ENCODE measurements at regions not wholly inside any gene's neighbourhood (a gene's known extent, or its start where the extent isn't known, plus 50 kb on each side); places are given as distances from the start of the nearest gene placed in this dataset.
"Not testable (repeated sequence)": the region's sequence is repeated elsewhere in the genome, so short reads cannot be mapped to it uniquely, and the experiment has no call there.

DNA sequence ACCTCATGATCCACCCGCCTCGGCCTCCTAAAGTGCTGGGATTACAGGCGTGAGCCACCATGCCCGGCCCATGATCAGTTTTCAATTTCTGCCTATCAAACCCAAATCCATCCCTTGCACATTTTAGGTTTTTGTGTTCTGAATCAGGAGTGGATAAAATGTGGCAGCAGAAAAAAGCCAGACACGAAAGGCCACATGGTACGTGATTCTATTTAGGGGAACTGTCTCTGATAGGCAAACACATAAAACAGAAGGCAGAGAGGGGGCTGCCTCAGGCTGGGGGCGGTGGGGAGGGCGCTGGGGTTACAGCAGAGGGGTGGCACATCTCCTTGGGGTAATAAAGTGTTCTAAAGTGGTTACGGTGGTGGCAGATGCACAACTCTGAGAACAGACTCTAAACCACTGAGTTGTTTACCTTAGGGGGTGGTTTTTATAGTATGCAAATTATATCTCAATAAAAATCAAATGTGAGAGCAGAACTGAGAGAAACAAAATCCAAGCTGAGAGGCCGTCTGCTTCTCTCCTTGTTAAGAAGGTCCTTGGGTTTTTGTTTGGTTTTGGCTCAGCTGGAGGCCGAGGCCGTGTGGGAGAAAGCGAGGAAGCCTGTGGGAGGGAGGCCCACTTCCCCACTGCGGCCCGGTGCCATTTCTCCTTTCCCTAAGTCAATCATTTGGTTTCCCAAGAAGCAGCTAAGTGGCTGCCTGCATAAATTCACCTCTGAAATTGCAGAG lies 78.0 kb downstream of the SOWAHC start:
- peak; percentile 69 to 89 (median 84) for DNase-seq

DNA sequence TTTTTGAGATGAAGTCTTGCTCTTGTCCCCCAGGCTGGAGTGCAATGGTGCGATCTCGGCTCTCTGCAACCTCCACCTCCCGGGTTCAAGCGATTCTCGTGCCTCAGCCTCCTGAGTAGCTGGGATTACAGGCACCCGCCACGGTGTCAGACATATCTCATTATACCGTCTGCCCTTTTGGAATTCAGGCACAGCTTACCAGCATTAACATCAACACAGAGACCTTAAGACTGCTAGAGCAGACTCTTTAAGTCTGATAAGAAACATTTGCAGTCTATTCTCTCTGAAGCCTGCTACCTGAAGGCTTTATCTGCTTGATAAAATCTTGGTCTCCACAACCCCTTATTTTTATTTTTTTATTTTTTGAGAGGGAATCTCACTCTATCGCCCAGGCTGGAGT lies 78.7 kb downstream of the SOWAHC start:
- not testable (repeated sequence) for DNase-seq

DNA sequence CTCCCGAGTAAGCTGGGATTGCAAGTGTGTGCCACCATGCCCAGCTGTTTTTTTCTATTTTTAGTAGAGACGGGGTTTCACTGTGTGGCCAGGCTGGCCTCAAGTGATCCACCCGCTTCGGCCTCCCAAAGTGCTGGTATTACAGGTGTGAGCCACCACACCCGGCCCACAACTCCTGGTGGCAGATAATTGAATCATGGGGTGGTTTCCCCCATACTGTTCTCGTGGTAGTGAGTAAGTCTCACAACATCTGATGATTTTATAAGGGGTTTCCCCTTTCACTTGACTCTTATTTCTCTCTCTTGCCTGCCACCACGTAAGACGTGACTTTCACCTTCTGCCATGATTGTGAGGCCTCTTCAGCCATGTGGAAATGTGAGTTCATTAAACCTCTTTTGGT lies 79.1 kb downstream of the SOWAHC start:
- peak in 3 of 4 experiments; percentile 16 to 24 (median 17) for DNase-seq

DNA sequence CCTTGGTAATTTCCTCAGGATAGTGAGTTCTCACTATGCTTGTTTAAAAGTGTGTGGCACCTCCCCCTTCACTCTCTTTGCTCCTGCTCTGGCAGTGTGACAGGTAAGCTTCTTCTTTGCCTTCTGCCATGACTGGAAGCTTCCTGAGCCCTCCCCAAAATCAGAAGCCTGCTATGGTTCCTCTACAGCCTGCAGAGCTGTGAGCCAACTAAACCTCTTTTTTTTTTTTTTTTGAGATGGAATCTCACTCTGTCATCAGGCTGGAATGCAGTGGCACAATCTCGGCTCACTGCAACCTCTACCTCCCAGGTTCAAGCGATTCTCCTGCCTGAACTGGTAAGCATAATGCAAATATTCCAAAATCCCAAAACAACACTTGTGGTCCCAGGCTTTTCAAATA lies 80.0 kb downstream of the SOWAHC start:
- DNase-seq: no peak

- DNase-seq: no peak
Measured at GRCh38 chr2:109695290-109695689, 81.1 kb downstream of the SOWAHC start.

DNA sequence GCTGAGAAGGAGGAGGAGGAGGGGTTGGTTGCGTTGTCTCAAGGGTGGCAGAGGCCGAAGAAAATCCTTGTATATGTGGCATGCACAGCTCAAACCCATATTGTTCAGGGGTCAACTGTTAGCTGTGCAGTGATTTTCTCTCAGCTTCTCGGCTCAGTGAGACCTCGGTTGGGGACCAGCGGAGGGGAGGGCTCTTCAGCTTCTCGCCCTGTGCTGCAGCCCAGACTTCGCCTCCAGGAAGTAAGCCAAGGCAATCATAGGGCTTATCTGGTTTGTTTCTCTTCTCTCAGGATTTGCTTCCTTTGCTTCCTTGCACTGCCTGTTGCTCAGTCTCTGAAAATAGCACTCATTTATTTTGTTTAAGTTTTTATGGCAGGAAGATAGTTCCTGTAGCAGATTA lies 85.5 kb downstream of the SOWAHC start:
- no peak for DNase-seq

GRCh38 chr2:109700680-109701274 lies 86.6 kb downstream of the SOWAHC start:
- no peak for DNase-seq

DNA sequence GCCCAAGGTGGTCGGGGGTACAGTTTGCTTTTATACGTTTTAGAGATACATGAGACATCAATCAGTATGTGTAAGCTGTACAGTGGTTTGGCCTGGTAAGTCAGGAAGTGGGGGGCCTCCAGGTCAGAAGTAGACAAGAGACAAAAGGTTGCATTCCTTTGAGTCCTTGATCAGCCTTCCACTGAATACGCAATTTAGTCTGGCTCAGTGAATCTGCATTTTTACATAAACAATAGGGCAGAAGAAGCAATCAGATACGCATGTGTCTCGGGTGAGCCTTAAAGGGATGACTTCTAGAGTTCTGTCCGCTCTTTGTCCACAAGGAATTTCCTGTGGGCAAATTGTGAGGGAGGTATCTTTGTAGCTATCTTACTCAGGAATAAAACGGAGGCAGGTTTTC lies 87.2 kb downstream of the SOWAHC start:
- DNase-seq: no peak

DNA sequence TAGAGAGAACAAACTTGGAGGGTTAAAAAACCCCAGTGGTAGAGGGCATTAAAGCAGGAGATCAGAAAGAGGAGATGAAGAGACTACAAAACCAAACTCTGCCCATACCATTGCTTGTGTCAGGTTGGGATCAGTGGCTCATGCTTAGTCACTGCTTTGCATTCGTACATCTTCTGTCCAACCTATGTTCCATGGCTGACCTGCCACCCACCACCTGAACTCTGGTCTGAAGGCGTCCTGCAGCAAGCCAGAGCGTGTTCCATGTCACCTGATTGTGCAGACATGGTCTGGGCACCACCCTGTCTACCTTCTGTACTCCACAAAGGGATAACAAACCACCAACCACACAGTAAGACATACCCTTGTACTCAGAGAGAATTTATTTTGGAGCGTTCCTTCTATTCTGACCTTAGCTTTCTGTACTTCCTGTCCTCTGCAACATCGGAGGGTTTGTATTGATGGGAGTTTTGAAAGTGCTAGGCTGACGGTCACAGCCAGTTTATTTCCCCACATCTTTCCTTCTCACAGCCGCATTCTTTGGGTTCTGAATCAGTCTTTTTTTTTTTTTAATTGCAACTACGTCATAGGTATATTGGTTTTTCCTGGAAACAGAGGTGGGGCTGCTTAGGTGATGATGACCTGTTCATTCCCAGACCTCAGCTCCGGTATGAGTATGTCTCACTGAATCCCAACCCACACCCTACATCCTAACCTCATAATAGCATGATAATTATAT lies 88.3 kb downstream of the SOWAHC start:
- no peak for DNase-seq

- no peak for DNase-seq
Measured at GRCh38 chr2:109703077-109703476, 88.9 kb downstream of the SOWAHC start.

- no peak for DNase-seq
Measured at GRCh38 chr2:109703798-109704197, 89.6 kb downstream of the SOWAHC start.

GRCh38 chr2:109707281-109708147 lies 86.6 kb upstream of the RGPD5 start:
- DNase-seq: no peak

DNA sequence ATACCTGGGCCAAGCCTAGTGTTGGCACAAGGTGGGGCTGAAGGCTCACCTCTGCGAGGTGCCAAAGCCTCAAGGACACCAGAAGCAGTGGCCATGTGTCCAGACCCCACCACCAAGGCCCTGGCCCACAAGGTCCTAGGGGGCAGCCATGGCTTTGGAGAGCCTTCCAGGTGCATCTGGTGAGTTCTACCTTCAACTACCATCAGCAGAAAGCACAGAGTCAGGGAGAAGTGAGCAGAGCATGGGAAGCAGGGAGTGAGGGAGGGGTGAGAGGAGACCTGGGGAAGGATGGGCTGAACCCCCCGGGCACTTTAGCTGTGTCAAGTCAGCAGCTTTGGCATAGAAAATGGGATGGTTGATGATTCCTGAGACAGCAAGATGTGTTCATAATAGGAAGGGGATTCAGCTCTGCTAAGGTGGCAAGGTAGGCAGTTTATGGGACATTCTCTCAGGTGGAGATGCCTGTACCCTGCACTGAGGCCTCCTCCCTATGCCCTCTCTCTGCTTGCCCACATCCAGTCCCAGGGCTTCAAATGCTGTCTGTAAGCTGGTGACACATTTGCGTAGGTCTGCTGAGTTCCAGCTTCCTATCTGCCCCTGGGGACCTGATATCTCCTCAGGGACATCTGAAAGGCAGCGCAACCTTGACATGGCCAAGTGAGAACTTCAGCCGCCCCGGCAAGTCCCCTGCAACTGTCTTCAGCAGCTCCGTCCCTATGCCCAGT lies 83.4 kb upstream of the RGPD5 start:
- no peak for DNase-seq

GRCh38 chr2:109711230-109712122 lies 82.6 kb upstream of the RGPD5 start:
- no peak for DNase-seq

DNA sequence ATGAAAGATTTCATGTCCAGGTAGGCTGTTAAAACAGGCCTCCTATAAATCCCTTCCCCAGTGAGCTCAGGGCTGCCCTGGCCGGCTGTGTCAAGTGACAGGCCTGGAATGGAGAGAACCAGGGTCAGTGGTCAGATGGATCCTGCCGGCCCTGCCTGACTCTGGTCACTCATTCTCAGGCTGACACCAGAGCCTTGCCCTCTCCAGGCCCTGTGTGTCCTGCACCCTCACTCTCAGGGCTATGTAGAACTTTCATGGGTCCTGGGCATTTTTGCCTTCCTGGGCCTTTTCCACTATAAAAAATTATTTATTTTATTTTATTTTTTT lies 82.0 kb upstream of the RGPD5 start:
- no peak for DNase-seq

DNA sequence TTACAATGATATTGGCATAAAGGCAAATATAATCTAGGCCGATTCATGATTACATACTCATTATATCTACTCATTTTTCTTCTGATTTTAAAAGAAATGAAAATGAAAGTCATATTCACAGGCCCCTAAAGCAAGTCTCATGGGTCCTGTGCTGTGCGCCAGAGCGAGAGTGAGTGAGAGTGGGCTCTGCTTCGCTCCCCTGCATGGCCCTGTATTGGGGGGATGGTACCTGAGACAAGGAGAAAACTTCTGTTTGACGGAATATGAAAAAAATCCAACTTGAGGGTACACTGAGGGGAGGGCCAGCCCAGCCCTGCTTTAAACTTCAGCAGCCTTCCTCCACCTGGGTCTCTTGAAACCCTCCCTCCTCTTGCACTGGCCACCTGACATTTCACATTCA lies 81.4 kb upstream of the RGPD5 start:
- DNase-seq: no peak

GRCh38 chr2:109715313-109715805 lies 78.7 kb upstream of the RGPD5 start:
- DNase-seq: peak in 2 of 4 experiments; percentile 14 to 29

DNA sequence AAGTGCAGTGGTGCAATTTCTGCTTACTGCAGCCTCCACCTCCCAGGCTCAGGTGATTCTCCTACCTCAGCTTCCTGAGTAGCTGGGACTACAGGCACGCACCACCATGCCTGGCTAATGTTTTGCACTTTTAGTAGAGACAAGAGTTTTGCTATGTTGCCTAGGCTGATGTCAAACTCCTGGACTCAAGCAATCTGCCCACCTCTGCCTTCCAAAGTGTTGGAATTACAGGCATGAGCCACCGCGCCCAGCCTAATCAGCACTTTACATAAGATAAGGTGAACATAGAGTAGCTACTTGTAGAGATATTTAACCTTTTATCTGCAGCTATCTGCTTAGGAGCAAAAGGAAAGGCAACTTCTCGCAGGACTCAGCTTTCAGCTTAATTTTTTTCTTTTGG lies 77.5 kb upstream of the RGPD5 start:
- DNase-seq: not testable (repeated sequence)

DNA sequence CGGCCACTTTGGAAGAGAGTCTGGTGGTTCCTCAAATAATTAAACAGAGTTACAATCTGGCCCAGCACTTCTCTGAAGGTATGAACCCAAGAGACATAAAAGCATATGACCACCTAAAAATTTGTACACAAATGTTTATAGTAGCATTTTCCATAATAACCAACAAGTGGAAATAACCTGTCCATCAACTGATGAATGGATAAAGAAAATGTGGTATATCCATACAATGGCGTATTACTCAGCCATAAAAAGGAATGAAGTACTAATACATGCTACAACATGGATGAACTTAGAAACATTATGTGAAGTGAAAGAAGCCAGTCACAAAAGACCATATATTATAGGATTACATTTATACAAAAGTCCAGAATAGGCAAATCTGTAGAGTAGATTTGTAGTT lies 76.0 kb upstream of the RGPD5 start:
- DNase-seq: no peak

DNA sequence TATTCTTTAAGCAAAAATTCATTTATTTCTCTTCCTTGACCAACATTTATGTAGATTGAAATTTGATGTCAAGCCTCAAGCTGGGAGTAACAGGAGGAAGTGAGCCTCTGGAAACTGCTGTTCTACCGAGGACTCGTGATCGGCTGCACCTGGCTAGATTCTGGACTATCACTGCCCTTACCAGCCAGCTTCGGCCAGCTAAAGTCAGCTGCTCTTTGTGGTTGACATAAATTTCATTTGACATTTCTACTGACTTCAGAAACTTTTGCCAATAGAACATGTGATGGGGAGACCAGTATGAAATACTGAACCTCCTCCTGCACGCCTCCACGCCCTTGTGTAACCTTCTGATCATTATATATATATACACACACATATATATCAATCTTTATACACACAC lies 74.2 kb upstream of the RGPD5 start:
- DNase-seq: no peak
